Activated CD4-positive, CD25-positive, alpha-beta regulatory T cell treated with anti-CD3 and anti-CD28 coated beads, Interleukin-2, amount 50 U/mL, for 72 hours (primary cell): ENCODE measurements at regions not wholly inside any gene's neighbourhood (a gene's known extent, or its start where the extent isn't known, plus 50 kb on each side); places are given as distances from the start of the nearest gene placed in this dataset.
A peak's percentile ranks its signal among the peaks of the same experiment; 100 is the strongest.
"Not testable (repeated sequence)": the region's sequence is repeated elsewhere in the genome, so short reads cannot be mapped to it uniquely, and the experiment has no call there.

Experiments used
- DNase-seq: peaks from one replicate; pipeline ENCODE4 v3.0.0; 2021

GRCh38 chr6:154639196-154639595, 94.0 kb upstream of the SCAF8 start:
- DNase-seq: not testable (repeated sequence)

GRCh38 chr6:154648188-154648887, 84.9 kb upstream of the SCAF8 start:
- DNase-seq: no peak

GRCh38 chr6:154648888-154649205, 84.4 kb upstream of the SCAF8 start:
- no peak for DNase-seq

GRCh38 chr6:154649721-154650120, 83.5 kb upstream of the SCAF8 start:
- no peak for DNase-seq

GRCh38 chr6:154650351-154650750, 82.9 kb upstream of the SCAF8 start:
- DNase-seq: no peak

GRCh38 chr6:154651656-154652055, 81.6 kb upstream of the SCAF8 start:
- DNase-seq: no peak

GRCh38 chr6:154653385-154653784, 79.8 kb upstream of the SCAF8 start:
- no peak for DNase-seq

GRCh38 chr6:154653853-154654252, 79.4 kb upstream of the SCAF8 start:
- DNase-seq: no peak

- DNase-seq: no peak
These were observed 76.6 kb upstream of the SCAF8 start for GRCh38 chr6:154656660-154657059.

GRCh38 chr6:154661768-154662167, 71.4 kb upstream of the SCAF8 start:
- DNase-seq: no peak

- DNase-seq: no peak
These were observed 68.9 kb upstream of the SCAF8 start for GRCh38 chr6:154664287-154664686.

- no peak for DNase-seq
These were observed 65.1 kb upstream of the SCAF8 start for GRCh38 chr6:154668156-154668555.

GRCh38 chr6:154672086-154672485, 61.1 kb upstream of the SCAF8 start:
- DNase-seq: no peak

GRCh38 chr6:154673919-154674318, 59.3 kb upstream of the SCAF8 start:
- DNase-seq: no peak

- peak; percentile 76 for DNase-seq
These were observed 57.6 kb upstream of the SCAF8 start for GRCh38 chr6:154675602-154676088.

GRCh38 chr6:154682633-154683125, 50.5 kb upstream of the SCAF8 start:
- DNase-seq: no peak
